ENCODE measurements at regions not wholly inside any gene's neighbourhood (a gene's known extent, or its start where the extent isn't known, plus 50 kb on each side); places are given as distances from the start of the nearest gene placed in this dataset.

DNA sequence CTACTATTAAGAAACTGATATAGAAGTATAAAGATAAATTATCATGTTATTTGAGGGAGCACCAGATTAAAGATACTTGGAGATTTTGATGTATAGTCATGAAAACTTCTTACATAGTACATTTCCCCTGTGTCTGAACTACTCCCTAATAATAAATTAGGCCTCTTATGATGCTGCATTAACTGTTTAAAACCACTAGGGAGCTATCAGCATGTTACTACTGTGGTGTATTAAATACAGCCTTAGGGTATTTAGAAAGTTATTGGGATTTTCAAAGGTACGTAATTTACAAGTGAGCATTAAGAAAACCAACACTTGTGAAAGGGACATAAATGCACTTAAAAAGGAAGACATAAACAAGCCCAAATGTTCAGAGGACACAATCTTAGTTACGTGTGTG lies 714.0 kb downstream of the EPHA4 start:
- peaks cover 2% of the 10 kb centered on the region for H3K9me3 ChIP-seq (ENCODE audit: low read length)
- no peaks in the 10 kb centered on the region for H3K4me1 ChIP-seq (ENCODE audit: insufficient read depth, low read length)
- H3K9ac ChIP-seq (ENCODE audit: low read length) = no peak overlapping the region
- no peaks in the 10 kb centered on the region for H3K27me3 ChIP-seq (ENCODE audit: control insufficient read depth in 1 of 2, insufficient read depth in 2 of 2, low read length in 2 of 2)
- no peak overlapping the region for H3K27ac ChIP-seq (ENCODE audit: low read depth, low read length)
- no peak overlapping the region for H3K4me3 ChIP-seq (ENCODE audit: low read depth in 1 of 2, low read length in 2 of 2)
- H3K36me3 ChIP-seq (ENCODE audit: insufficient read depth, low read length) = no peaks in the 10 kb centered on the region

DNA sequence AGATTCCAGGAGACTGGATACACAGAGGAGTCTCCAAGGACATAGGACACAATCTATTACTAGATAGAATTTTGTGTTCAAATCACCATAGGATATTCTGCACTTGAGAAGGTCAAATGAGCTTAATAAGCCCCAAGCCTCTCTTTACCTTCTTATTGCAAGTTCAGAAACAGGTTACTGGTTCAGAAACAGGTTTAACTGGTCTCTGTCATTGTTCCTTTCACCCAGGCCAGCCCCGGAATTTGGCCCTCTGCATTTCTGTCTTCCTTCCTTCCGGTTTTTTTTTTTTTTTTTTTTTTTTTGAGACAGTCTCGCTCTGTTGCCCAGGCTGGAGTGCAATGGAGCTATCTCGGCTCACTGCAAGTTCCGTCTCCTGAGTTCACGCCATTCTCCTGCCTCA lies 700.2 kb downstream of the EPHA4 start:
- H3K9ac ChIP-seq (ENCODE audit: low read length) = no peak overlapping the region
- H3K27ac ChIP-seq (ENCODE audit: low read depth, low read length) = no peak overlapping the region
- no peaks in the 10 kb centered on the region for H3K27me3 ChIP-seq (ENCODE audit: control insufficient read depth in 1 of 2, insufficient read depth in 2 of 2, low read length in 2 of 2)
- H3K4me3 ChIP-seq (ENCODE audit: low read depth in 1 of 2, low read length in 2 of 2) = no peak overlapping the region
- H3K4me1 ChIP-seq (ENCODE audit: insufficient read depth, low read length) = no peaks in the 10 kb centered on the region
- no peaks in the 10 kb centered on the region for H3K36me3 ChIP-seq (ENCODE audit: insufficient read depth, low read length)
- H3K9me3 ChIP-seq (ENCODE audit: low read length) = no peaks in the 10 kb centered on the region

DNA sequence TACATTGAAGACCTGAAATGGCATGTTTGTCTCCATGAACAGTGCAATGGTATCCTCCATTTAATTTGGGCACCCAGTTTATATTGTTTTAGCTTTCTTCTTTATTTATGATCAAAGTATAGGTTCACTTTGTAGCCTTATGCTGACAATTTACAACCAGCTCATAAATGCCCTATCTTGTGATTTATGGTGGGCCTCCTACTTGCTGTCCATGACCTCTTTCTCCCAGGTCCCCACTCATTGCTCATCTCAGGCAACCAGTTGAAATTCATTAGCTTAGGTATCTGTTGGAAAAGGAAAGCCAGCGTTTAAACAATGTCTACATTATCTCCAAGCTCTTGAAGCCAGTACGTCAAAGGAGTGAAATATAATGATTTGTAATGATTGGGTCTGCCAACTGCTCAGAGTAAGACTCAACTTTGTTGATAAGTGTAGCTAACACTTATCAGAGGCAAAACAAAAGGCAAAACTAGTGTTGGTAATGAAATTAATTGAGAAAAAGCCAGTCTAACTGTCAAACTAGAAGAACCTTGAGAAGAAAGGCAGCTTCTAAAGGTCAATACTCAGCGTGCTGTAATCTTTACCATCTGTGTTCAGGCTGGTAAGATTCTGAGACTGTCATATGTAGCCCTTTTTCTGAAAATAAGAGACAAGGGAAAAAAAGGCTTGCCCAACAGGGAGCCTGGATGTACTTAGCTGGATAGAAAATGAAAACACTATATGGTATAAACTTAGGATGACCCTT lies 695.9 kb downstream of the EPHA4 start:
- no peak overlapping the region for H3K4me3 ChIP-seq (ENCODE audit: low read depth in 1 of 2, low read length in 2 of 2)
- no peaks in the 10 kb centered on the region for H3K9me3 ChIP-seq (ENCODE audit: low read length)
- no peak overlapping the region for H3K27ac ChIP-seq (ENCODE audit: low read depth, low read length)
- no peak overlapping the region for H3K9ac ChIP-seq (ENCODE audit: low read length)
- H3K36me3 ChIP-seq (ENCODE audit: insufficient read depth, low read length) = no peaks in the 10 kb centered on the region
- no peaks in the 10 kb centered on the region for H3K27me3 ChIP-seq (ENCODE audit: control insufficient read depth in 1 of 2, insufficient read depth in 2 of 2, low read length in 2 of 2)
- H3K4me1 ChIP-seq (ENCODE audit: insufficient read depth, low read length) = no peaks in the 10 kb centered on the region

DNA sequence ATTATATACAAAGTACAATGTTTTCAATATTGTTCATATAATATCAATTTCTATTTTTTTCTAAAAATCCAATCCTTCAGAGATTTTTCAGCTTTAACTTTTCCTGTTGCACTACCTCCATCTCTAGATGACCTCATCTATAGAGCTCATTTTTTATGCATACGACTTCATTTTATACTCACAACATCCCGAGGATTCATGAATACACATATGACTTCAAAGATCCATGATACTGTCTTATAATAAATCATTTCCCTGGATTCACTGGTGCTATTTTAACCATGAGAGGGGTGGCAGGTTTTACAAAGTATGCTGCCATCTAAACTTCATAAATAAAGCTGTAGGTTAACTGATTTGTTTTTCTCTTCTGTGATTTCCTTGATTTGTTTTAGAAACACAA lies 694.6 kb downstream of the EPHA4 start:
- Histone ChIP-seq H3K9me3 (ENCODE audit: low read length) (no peaks in the 10 kb centered on the region), H3K9ac (ENCODE audit: low read length) (no peak overlapping the region), H3K4me3 (ENCODE audit: low read depth in 1 of 2, low read length in 2 of 2) (no peak overlapping the region), H3K27ac (ENCODE audit: low read depth, low read length) (no peak overlapping the region), H3K27me3 (ENCODE audit: control insufficient read depth in 1 of 2, insufficient read depth in 2 of 2, low read length in 2 of 2) (no peaks in the 10 kb centered on the region), H3K36me3 (ENCODE audit: insufficient read depth, low read length) (no peaks in the 10 kb centered on the region), H3K4me1 (ENCODE audit: insufficient read depth, low read length) (no peaks in the 10 kb centered on the region)

DNA sequence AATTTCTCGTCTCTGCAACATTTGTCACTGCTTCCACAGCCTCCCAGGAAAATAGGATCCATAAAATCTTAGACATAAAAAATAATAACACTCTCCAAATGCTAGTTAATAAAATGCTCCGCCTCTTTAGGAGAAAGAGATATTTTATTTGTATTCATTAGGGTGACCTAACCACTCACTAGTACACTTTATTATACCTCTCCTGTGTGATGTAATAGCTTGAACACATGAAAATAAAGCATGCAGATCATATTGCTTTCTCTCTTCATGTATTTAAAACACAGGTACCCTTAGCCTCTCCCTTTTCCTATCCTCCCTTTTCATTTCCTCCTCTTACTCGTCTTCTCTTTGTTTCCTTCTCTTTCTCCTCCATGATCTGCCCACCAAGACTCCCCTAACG lies 694.2 kb downstream of the EPHA4 start:
- Histone ChIP-seq H3K4me3 (ENCODE audit: low read depth in 1 of 2, low read length in 2 of 2) (no peak overlapping the region), H3K9me3 (ENCODE audit: low read length) (no peaks in the 10 kb centered on the region), H3K4me1 (ENCODE audit: insufficient read depth, low read length) (no peaks in the 10 kb centered on the region), H3K9ac (ENCODE audit: low read length) (no peak overlapping the region), H3K27ac (ENCODE audit: low read depth, low read length) (no peak overlapping the region), H3K36me3 (ENCODE audit: insufficient read depth, low read length) (no peaks in the 10 kb centered on the region), H3K27me3 (ENCODE audit: control insufficient read depth in 1 of 2, insufficient read depth in 2 of 2, low read length in 2 of 2) (no peaks in the 10 kb centered on the region)

DNA sequence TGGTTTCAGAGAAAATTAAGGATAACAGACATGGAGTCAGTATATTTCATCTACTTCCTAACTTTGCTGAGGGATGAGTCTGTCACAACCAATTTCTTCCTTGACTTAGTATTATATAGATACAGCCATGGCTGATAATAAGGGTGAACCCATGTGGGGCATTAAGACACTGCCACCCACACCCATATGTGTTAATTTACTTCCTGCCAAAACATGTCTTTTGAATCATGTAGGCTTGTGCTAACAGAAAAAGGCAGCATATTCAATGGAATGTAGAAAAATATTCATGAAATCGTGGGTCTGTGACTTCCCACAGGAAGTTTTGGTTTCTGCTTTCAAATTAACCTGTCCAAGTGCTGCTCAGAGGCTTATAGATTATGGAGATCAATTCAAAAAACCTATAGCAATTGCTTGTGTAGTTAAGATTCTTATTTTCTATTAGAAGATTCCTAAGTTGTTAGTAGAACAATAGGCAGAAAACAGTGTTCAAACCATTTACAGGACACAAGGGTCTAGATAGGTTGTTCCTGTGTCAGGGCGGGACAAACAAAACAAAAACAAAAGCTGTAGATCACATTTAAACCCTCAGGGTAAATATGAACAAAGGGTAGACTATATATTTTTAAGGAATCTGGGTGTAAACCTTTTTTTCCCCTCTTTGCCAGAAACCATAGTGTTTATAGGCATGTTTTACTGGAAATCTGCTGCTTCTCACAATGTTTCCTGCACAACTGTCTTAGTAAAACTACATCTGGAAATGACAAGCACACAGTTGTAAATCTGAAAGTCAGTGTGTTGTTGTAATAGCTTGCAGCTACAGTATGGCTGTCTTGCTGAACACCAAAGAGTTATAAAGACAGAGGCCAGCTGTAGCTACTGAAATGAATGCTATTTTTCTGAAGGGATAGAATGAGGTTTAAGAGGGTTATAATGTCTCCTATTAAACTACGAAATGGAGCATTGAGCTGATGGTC lies 691.2 kb downstream of the EPHA4 start:
- Histone ChIP-seq H3K9ac (ENCODE audit: low read length) (no peak overlapping the region), H3K36me3 (ENCODE audit: insufficient read depth, low read length) (no peaks in the 10 kb centered on the region), H3K4me1 (ENCODE audit: insufficient read depth, low read length) (no peaks in the 10 kb centered on the region), H3K27ac (ENCODE audit: low read depth, low read length) (no peak overlapping the region), H3K27me3 (ENCODE audit: control insufficient read depth in 1 of 2, insufficient read depth in 2 of 2, low read length in 2 of 2) (no peaks in the 10 kb centered on the region), H3K4me3 (ENCODE audit: low read depth in 1 of 2, low read length in 2 of 2) (no peak overlapping the region), H3K9me3 (ENCODE audit: low read length) (no peaks in the 10 kb centered on the region)

DNA sequence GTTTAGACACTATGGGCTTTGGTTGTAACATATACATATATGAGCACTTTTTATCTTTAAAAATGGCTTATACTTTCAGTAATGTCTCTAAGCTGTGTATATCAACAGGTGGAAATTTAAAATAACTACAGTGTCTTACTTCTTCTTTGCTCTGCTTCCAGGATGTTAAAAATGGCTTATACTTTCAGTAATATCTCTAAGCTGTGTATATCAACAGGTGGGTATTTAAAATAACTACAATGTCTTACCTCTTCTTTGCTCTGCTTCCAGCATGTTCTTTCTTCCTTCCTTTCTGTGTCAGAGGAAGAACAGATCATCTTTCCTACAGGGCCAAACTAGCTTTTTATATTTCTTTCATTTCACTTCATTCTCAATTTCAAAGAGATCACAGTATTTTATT lies 689.6 kb downstream of the EPHA4 start:
- Histone ChIP-seq H3K27me3 (ENCODE audit: control insufficient read depth in 1 of 2, insufficient read depth in 2 of 2, low read length in 2 of 2) (no peaks in the 10 kb centered on the region), H3K36me3 (ENCODE audit: insufficient read depth, low read length) (no peaks in the 10 kb centered on the region), H3K4me1 (ENCODE audit: insufficient read depth, low read length) (no peaks in the 10 kb centered on the region), H3K4me3 (ENCODE audit: low read depth in 1 of 2, low read length in 2 of 2) (no peak overlapping the region), H3K9ac (ENCODE audit: low read length) (no peak overlapping the region), H3K27ac (ENCODE audit: low read depth, low read length) (no peak overlapping the region), H3K9me3 (ENCODE audit: low read length) (no peaks in the 10 kb centered on the region)

DNA sequence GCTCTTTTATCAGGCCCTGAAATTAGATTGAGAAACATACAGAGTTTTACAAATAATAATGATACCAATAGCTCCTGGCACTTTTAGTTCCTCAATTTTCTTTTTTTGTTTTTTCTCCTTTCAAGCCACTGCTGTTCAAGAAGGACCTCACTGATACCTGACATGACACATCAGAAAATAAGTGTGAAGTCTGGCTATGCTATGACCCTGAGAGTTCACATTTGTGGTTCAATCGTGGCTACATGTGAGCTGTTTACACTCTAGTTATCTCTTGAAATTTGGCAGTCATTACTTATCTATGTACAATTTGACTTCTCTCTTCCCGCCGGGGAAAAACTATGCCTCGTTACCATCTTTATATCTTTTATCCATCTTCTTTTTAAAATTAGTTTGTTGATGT lies 686.5 kb downstream of the EPHA4 start:
- H3K27ac ChIP-seq (ENCODE audit: low read depth, low read length) = no peak overlapping the region
- H3K9me3 ChIP-seq (ENCODE audit: low read length) = no peaks in the 10 kb centered on the region
- no peaks in the 10 kb centered on the region for H3K36me3 ChIP-seq (ENCODE audit: insufficient read depth, low read length)
- H3K4me3 ChIP-seq (ENCODE audit: low read depth in 1 of 2, low read length in 2 of 2) = no peak overlapping the region
- H3K4me1 ChIP-seq (ENCODE audit: insufficient read depth, low read length) = no peaks in the 10 kb centered on the region
- no peaks in the 10 kb centered on the region for H3K27me3 ChIP-seq (ENCODE audit: control insufficient read depth in 1 of 2, insufficient read depth in 2 of 2, low read length in 2 of 2)
- H3K9ac ChIP-seq (ENCODE audit: low read length) = no peak overlapping the region

DNA sequence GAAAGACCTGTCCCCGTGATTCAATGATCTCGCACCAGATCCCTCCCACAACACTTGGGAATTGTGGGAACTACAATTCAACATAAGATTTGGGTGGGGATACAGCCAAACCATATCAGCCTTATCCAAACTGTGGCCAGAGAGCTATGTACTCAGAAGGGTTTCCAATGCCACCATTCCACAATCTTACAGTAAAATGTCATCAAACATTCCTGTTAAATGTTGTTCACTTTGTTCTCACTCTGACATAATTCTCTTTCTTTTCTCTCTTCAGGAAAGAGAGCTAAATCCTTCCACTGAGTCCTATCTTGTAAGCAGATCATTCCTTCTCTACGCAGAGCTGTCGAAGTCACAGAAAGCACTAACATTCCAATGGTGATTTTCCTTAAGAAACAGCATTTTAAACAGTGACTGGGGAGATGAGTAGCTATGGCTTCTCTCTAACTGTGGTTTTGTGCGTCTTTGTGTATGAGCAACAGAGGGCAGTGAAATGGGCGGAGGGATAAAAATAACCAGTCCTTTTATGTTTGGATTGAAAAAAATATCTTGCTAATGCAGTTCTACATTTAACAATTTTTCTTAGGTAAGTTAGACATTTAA lies 684.7 kb downstream of the EPHA4 start:
- no peaks in the 10 kb centered on the region for H3K9me3 ChIP-seq (ENCODE audit: low read length)

DNA sequence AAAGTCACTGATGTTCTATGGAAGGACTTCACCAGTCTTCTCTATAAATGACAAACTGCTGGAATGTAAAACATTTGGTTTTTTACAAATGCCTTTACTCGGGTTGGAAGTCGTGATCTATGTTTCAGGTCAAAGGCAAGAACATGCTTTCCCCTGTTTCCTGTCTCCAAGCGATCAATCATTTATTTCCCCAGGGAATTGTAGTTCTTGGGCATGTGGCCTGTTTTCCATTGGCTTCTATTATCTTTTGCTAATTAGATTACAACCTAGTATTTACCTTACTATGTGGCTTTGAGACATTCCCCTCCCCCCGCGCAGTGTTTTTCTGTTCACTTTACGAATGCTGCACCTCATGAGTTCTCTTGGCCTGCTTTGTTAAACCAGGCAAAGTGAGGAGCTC lies 684.2 kb downstream of the EPHA4 start:
- Histone ChIP-seq H3K27me3 (ENCODE audit: control insufficient read depth in 1 of 2, insufficient read depth in 2 of 2, low read length in 2 of 2) (no peaks in the 10 kb centered on the region), H3K36me3 (ENCODE audit: insufficient read depth, low read length) (no peaks in the 10 kb centered on the region), H3K4me3 (ENCODE audit: low read depth in 1 of 2, low read length in 2 of 2) (no peak overlapping the region), H3K27ac (ENCODE audit: low read depth, low read length) (no peak overlapping the region), H3K9me3 (ENCODE audit: low read length) (no peaks in the 10 kb centered on the region), H3K9ac (ENCODE audit: low read length) (no peak overlapping the region), H3K4me1 (ENCODE audit: insufficient read depth, low read length) (no peaks in the 10 kb centered on the region)

More for the DNA sequence above, 684.7 kb downstream of the EPHA4 start:
- Histone ChIP-seq H3K36me3 (ENCODE audit: insufficient read depth, low read length) (no peaks in the 10 kb centered on the region), H3K27ac (ENCODE audit: low read depth, low read length) (no peak overlapping the region), H3K9ac (ENCODE audit: low read length) (no peak overlapping the region), H3K4me3 (ENCODE audit: low read depth in 1 of 2, low read length in 2 of 2) (no peak overlapping the region), H3K4me1 (ENCODE audit: insufficient read depth, low read length) (no peaks in the 10 kb centered on the region), H3K27me3 (ENCODE audit: control insufficient read depth in 1 of 2, insufficient read depth in 2 of 2, low read length in 2 of 2) (no peaks in the 10 kb centered on the region)

DNA sequence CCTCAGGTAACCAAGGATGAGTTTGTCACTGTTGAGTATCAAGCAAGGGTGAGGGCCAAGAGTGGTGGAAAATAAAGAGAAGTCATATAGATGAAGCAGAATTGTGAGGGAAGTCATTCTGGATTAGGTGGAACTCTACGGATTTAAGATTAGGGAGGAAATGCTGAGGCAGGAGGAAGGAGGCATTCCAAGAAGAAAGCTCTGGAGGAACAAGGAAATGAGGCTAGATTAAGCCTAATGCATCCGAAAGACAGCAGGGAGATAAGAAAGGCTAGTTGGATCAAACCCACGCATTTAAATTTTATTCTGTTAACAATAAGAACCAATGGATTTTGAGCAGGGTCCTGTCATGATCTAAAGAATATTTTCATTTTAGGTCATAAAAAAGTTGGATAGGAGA lies 681.2 kb downstream of the EPHA4 start:
- Histone ChIP-seq H3K9ac (ENCODE audit: low read length) (no peak overlapping the region), H3K27ac (ENCODE audit: low read depth, low read length) (no peak overlapping the region), H3K4me1 (ENCODE audit: insufficient read depth, low read length) (no peaks in the 10 kb centered on the region), H3K9me3 (ENCODE audit: low read length) (no peaks in the 10 kb centered on the region), H3K36me3 (ENCODE audit: insufficient read depth, low read length) (no peaks in the 10 kb centered on the region), H3K4me3 (ENCODE audit: low read depth in 1 of 2, low read length in 2 of 2) (no peak overlapping the region), H3K27me3 (ENCODE audit: control insufficient read depth in 1 of 2, insufficient read depth in 2 of 2, low read length in 2 of 2) (no peaks in the 10 kb centered on the region)

All from muscle layer of colon (tissue), 2 donors.